GM23248 (cell line): ENCODE measurements at regions not wholly inside any gene's neighbourhood (a gene's known extent, or its start where the extent isn't known, plus 50 kb on each side); places are given as distances from the start of the nearest gene placed in this dataset.
"Not testable (repeated sequence)": the region's sequence is repeated elsewhere in the genome, so short reads cannot be mapped to it uniquely, and the experiment has no call there.

Experiments used
- DNase-seq: peaks from one replicate; pipeline ENCODE4 v3.0.0-alpha.2; 2015
- H2AFZ ChIP-seq: fragments of 200-600 bp; sonication (generic); 2 replicates; pipeline ENCODE4 v1.6.1; 2016; ENCODE audit warnings: antibody characterized with exemption
- H3F3A ChIP-seq: fragments of 200-600 bp; sonication (generic); 2 replicates; pipeline ENCODE4 v1.6.1; 2016; ENCODE audit warnings: mild to moderate bottlenecking, antibody characterized with exemption, mixed run types; ENCODE audit not compliant: insufficient read depth
- H3K27ac ChIP-seq: fragments of 200-600 bp; sonication (generic); 2 replicates; pipeline ENCODE4 v1.5.1; 2016; ENCODE audit warnings: mild to moderate bottlenecking
- H3K27me3 ChIP-seq: fragments of 200-600 bp; sonication (generic); replicated peaks from 2 replicates; pipeline ENCODE4 v1.6.1; 2016; ENCODE audit warnings: mild to moderate bottlenecking; ENCODE audit not compliant: insufficient read depth
- H3K36me3 ChIP-seq: fragments of 200-600 bp; sonication (generic); 2 replicates; pipeline ENCODE4 v1.6.1; 2016; ENCODE audit warnings: low read depth, mild to moderate bottlenecking
- H3K4me1 ChIP-seq: fragments of 200-600 bp; sonication (generic); 2 replicates; pipeline ENCODE4 v1.6.1; 2016; ENCODE audit warnings: mild to moderate bottlenecking; ENCODE audit not compliant: insufficient read depth
- H3K4me2 ChIP-seq: fragments of 200-600 bp; sonication (generic); one replicate; pipeline ENCODE4 v1.6.1; 2016; ENCODE audit warnings: mild to moderate bottlenecking; ENCODE audit not compliant: unreplicated experiment
- H3K4me3 ChIP-seq: fragments of 200-600 bp; sonication (generic); 2 replicates; pipeline ENCODE4 v1.5.1; 2016; ENCODE audit warnings: mild to moderate bottlenecking
- H3K79me2 ChIP-seq: fragments of 200-600 bp; sonication (generic); 2 replicates; pipeline ENCODE4 v1.6.1; 2016; ENCODE audit warnings: mild to moderate bottlenecking; ENCODE audit not compliant: insufficient read depth
- H3K9ac ChIP-seq: fragments of 200-600 bp; sonication (generic); 2 replicates; pipeline ENCODE4 v1.6.1; 2016; ENCODE audit warnings: mild to moderate bottlenecking
- H3K9me2 ChIP-seq: fragments of 200-600 bp; sonication (generic); 2 replicates; pipeline ENCODE4 v1.6.1; 2016; ENCODE audit warnings: mixed run types, mild to moderate bottlenecking, moderate library complexity; ENCODE audit not compliant: insufficient read depth
- H3K9me3 ChIP-seq: fragments of 200-600 bp; sonication (generic); one replicate; pipeline ENCODE4 v1.6.1; 2017; ENCODE audit warnings: low read depth
- H4K20me1 ChIP-seq: fragments of 200-600 bp; sonication (generic); 2 replicates; pipeline ENCODE4 v1.6.0; 2016; ENCODE audit not compliant: insufficient read depth
- EZH2 ChIP-seq: fragments of 200-600 bp; sonication (generic); IDR thresholded peaks from 2 replicates; pipeline ENCODE4 v1.6.1; 2018; ENCODE audit warnings: antibody characterized with exemption, mild to moderate bottlenecking; ENCODE audit not compliant: insufficient read depth, poor library complexity, severe bottlenecking
- EZH2phosphoT487 ChIP-seq: fragments of 200-600 bp; sonication (generic); IDR thresholded peaks from 2 replicates; pipeline ENCODE4 v1.6.1; 2018; ENCODE audit warnings: antibody characterized with exemption, moderate library complexity, mild to moderate bottlenecking, low read depth; ENCODE audit not compliant: insufficient read depth
- WGBS, 2 experiments: methylation state at CpG; one replicate each; pipeline ENCODE4 v1.1.6; 2015 to 2017; ENCODE audit warnings: low lambda C conversion rate in 2 of 2, low coverage in 1 of 2; ENCODE audit errors: missing lambda C conversion rate in 2 of 2; 5-methylcytosine and 5-hydroxymethylcytosine counted together
- in situ Hi-C: fragments of 300-500 bp; cut with MboI; formaldehyde crosslinking; loops from 2 replicates; pipeline ENCODE4 v1.15.0; 2020

- H3K4me1 ChIP-seq: no peaks in the 10 kb centered on the region
- 41 to 48% methylated on average over 4 of the region's 4 CpGs for WGBS, 2 experiments
- H3K4me3 ChIP-seq: no peak overlapping the region
Measured at GRCh38 chr13:48875047-48875446, 100.7 kb upstream of the FNDC3A start.

GRCh38 chr13:48876289-48876688 lies 99.4 kb upstream of the FNDC3A start:
- Histone ChIP-seq H4K20me1 (no peaks in the 10 kb centered on the region), H3K9me3 (no peaks in the 10 kb centered on the region), H2AFZ (no peak overlapping the region), H3K9me2 (no peaks in the 10 kb centered on the region), H3K4me3 (no peak overlapping the region), H3F3A (no peaks in the 10 kb centered on the region), H3K9ac (no peak overlapping the region), H3K27ac (no peak overlapping the region), H3K27me3 (peaks cover 8% of the 10 kb centered on the region; the same call in 1 of the 2 replicates), H3K79me2 (no peaks in the 10 kb centered on the region), H3K36me3 (no peaks in the 10 kb centered on the region), H3K4me2 (no peak overlapping the region), H3K4me1 (no peaks in the 10 kb centered on the region)
- in situ Hi-C loops: no loop called here
- DNase-seq: no peak
- TF ChIP-seq EZH2: no peak
- no peak for TF ChIP-seq EZH2phosphoT487

More at GRCh38 chr13:48875047-48875446, 100.7 kb upstream of the FNDC3A start:
- Histone ChIP-seq H3K4me2 (no peak overlapping the region), H2AFZ (no peak overlapping the region), H3K9me2 (no peaks in the 10 kb centered on the region), H3K36me3 (no peaks in the 10 kb centered on the region), H4K20me1 (no peaks in the 10 kb centered on the region), H3K9ac (no peak overlapping the region), H3K27me3 (peaks cover 8% of the 10 kb centered on the region; the same call in 1 of the 2 replicates), H3K27ac (no peak overlapping the region), H3K79me2 (no peaks in the 10 kb centered on the region), H3F3A (no peaks in the 10 kb centered on the region), H3K9me3 (no peaks in the 10 kb centered on the region)
- TF ChIP-seq EZH2 (no peak), EZH2phosphoT487 (no peak)
- no peak for DNase-seq
- in situ Hi-C loops: no loop called here

GRCh38 chr13:48879432-48879831 lies 96.3 kb upstream of the FNDC3A start:
- peak; percentile 10 for DNase-seq
- H3K36me3 ChIP-seq: no peaks in the 10 kb centered on the region
- TF ChIP-seq EZH2: no peak
- TF ChIP-seq EZH2phosphoT487: no peak
- H3F3A ChIP-seq: peaks cover 4% of the 10 kb centered on the region; the same call in 1 of the 2 replicates
- H3K27ac ChIP-seq: no peak overlapping the region
- H3K9me2 ChIP-seq: no peaks in the 10 kb centered on the region
- 27 to 35% methylated on average over 2 of the region's 2 CpGs for WGBS, 2 experiments
- H3K9ac ChIP-seq: no peak overlapping the region
- no peak overlapping the region for H2AFZ ChIP-seq
- no peaks in the 10 kb centered on the region for H4K20me1 ChIP-seq
- peaks cover 6% of the 10 kb centered on the region for H3K4me1 ChIP-seq
- H3K4me2 ChIP-seq: no peak overlapping the region
- peaks cover 8% of the 10 kb centered on the region; the same call in 1 of the 2 replicates for H3K27me3 ChIP-seq
- no peaks in the 10 kb centered on the region for H3K79me2 ChIP-seq
- in situ Hi-C loops: no loop called here
- no peaks in the 10 kb centered on the region for H3K9me3 ChIP-seq
- H3K4me3 ChIP-seq: no peak overlapping the region

GRCh38 chr13:48879854-48880253 lies 95.9 kb upstream of the FNDC3A start:
- Histone ChIP-seq H3K9me2 (no peaks in the 10 kb centered on the region), H3K4me3 (no peak overlapping the region), H2AFZ (no peak overlapping the region), H3K4me2 (no peak overlapping the region), H3K79me2 (no peaks in the 10 kb centered on the region), H3K4me1 (peaks cover 9% of the 10 kb centered on the region), H4K20me1 (no peaks in the 10 kb centered on the region), H3K27me3 (peaks cover 8% of the 10 kb centered on the region; the same call in 1 of the 2 replicates), H3F3A (peaks cover 7% of the 10 kb centered on the region; the same call in 1 of the 2 replicates), H3K36me3 (no peaks in the 10 kb centered on the region), H3K27ac (no peak overlapping the region), H3K9ac (no peak overlapping the region), H3K9me3 (no peaks in the 10 kb centered on the region)
- WGBS, 2 experiments: 42 to 44% methylated on average over 7 of the region's 7 CpGs
- no peak for DNase-seq
- no peak for TF ChIP-seq EZH2
- no peak for TF ChIP-seq EZH2phosphoT487
- in situ Hi-C loops: no loop called here

GRCh38 chr13:48883786-48884185 lies 91.9 kb upstream of the FNDC3A start:
- H3K9ac ChIP-seq, H3K4me3 ChIP-seq, H3K4me1 ChIP-seq, H3K27ac ChIP-seq, H2AFZ ChIP-seq, H3K9me3 ChIP-seq, H3K9me2 ChIP-seq, DNase-seq, H4K20me1 ChIP-seq, H3K36me3 ChIP-seq, in situ Hi-C loops, H3K27me3 ChIP-seq, H3K79me2 ChIP-seq: not testable (repeated sequence)
- 56 to 61% methylated on average over 1 of the region's 1 CpG for WGBS, 2 experiments
- H3K4me2 ChIP-seq: peak overlapping the region; percentile 34
- peaks cover 12% of the 10 kb centered on the region; the same call in 1 of the 2 replicates for H3F3A ChIP-seq
